H1 (cell line): ENCODE measurements at regions not wholly inside any gene's neighbourhood (a gene's known extent, or its start where the extent isn't known, plus 50 kb on each side); places are given as distances from the start of the nearest gene placed in this dataset.

Experiments
- KDM1A ChIP-seq: fragments of 200-600, 300-600 bp; sonication (generic); IDR thresholded peaks from 2 replicates; pipeline ENCODE4 v1.7.1; 2016; ENCODE audit warnings: mild to moderate bottlenecking, low read length, borderline replicate concordance
- POLR2A ChIP-seq, 2 experiments: IDR thresholded peaks; 1 replicate in 1 of 2; 2 replicates in 1 of 2; pipeline ENCODE4 v1.6.1; 2011; ENCODE audit warnings: low read depth in 2 of 2, low read length in 2 of 2, mild to moderate bottlenecking in 2 of 2; ENCODE audit errors: control extremely low read depth in 1 of 2
- POLR2AphosphoS5 ChIP-seq: IDR thresholded peaks from 2 replicates; pipeline ENCODE4 v1.6.1; 2011; ENCODE audit warnings: low read depth, low read length
- TF ChIP-seq, protein P1 (sequence below), 3 experiments: IDR thresholded peaks; 1 replicate in 2 of 3; 2 replicates in 1 of 3; pipeline versions ENCODE4 v1.5.1 to v1.6.1; 2011; ENCODE audit warnings: low read length in 3 of 3, mild to moderate bottlenecking in 3 of 3, inconsistent platforms in 2 of 3, low read depth in 1 of 3, moderate library complexity in 1 of 3; ENCODE audit not compliant: insufficient read depth in 1 of 3; ENCODE audit errors: control extremely low read depth in 1 of 3

DNA sequence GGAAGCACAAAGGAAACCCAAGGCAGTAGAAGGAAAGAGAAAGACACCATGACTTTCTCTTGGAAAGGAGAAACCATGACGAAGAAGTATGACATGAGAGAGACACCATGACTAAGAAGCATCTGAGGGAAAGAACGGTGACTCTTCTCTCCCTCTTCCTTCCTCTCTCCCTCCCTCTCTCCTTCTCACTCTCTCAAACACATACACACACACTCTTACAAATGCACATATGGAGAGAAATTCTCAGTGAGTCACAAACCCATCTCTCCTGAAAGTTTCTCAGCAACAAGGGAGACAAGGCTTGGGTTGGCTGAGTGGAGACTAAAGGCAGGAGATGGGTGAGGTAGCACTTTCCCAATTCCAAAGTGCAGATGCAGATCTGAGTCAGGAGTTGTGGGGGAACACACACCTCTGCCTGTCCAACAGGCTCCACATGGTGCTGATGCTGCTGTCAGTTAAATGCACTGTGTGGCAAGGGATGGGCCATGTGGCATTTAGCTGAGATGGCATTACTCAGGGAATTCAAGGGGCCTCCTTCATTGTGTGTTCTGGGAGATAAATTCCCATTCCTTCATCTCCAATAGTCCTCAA is 336.7 kb upstream of the C16orf82 start:
- no peak for TF ChIP-seq POLR2A (IDR thresholded peaks at IDR 0.05; ENCODE audit: control extremely low read depth in 1 of 2, low read depth in 2 of 2, low read length in 2 of 2)
- TF ChIP-seq, protein P1, sequence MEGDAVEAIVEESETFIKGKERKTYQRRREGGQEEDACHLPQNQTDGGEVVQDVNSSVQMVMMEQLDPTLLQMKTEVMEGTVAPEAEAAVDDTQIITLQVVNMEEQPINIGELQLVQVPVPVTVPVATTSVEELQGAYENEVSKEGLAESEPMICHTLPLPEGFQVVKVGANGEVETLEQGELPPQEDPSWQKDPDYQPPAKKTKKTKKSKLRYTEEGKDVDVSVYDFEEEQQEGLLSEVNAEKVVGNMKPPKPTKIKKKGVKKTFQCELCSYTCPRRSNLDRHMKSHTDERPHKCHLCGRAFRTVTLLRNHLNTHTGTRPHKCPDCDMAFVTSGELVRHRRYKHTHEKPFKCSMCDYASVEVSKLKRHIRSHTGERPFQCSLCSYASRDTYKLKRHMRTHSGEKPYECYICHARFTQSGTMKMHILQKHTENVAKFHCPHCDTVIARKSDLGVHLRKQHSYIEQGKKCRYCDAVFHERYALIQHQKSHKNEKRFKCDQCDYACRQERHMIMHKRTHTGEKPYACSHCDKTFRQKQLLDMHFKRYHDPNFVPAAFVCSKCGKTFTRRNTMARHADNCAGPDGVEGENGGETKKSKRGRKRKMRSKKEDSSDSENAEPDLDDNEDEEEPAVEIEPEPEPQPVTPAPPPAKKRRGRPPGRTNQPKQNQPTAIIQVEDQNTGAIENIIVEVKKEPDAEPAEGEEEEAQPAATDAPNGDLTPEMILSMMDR (IDR thresholded peaks at IDR 0.05; ENCODE audit: control extremely low read depth in 1 of 3, insufficient read depth in 1 of 3, low read depth in 1 of 3, low read length in 3 of 3): no peak
- TF ChIP-seq KDM1A: no peak
- TF ChIP-seq POLR2AphosphoS5: no peak
